Heart left ventricle (tissue), 16 donors: ENCODE measurements at regions not wholly inside any gene's neighbourhood (a gene's known extent, or its start where the extent isn't known, plus 50 kb on each side); places are given as distances from the start of the nearest gene placed in this dataset.
"Not testable (repeated sequence)": the region's sequence is repeated elsewhere in the genome, so short reads cannot be mapped to it uniquely, and the experiment has no call there.

Experiments used
- ATAC-seq, 4 donors: fragments of 200-7000 bp; cut with Tn5 transposase; one replicate each; pipeline ENCODE4 v1.9.1; 2020 to 2022; ENCODE audit warnings: moderate library complexity in 4 of 4, mild to moderate bottlenecking in 3 of 4, moderate number of reproducible peaks in 1 of 4
- DNase-seq, 5 donors: peaks; one replicate each; pipeline ENCODE4 v3.0.0-alpha.2; 2020
- H3K27ac ChIP-seq, 12 donors: fragments of 200-600 bp; sonication (generic) in 4 of 12; one replicate each; pipeline versions ENCODE4 v1.5.0 to v1.8.0; 2016 to 2022; ENCODE audit warnings: mild to moderate bottlenecking in 2 of 12
- H3K27me3 ChIP-seq, 9 donors: fragments of 200-600 bp; sonication (generic) in 2 of 9; one replicate each; pipeline versions ENCODE4 v1.5.1 to v1.8.0; 2016 to 2022; ENCODE audit warnings: mild to moderate bottlenecking in 3 of 9
- H3K36me3 ChIP-seq, 9 donors: fragments of 200-600 bp; sonication (generic) in 2 of 9; one replicate each; pipeline versions ENCODE4 v1.5.0 to v1.8.0; 2018 to 2022; ENCODE audit warnings: mild to moderate bottlenecking in 2 of 9
- H3K4me1 ChIP-seq, 12 donors: fragments of 200-600 bp; sonication (generic) in 4 of 12; one replicate each; pipeline versions ENCODE4 v1.5.0 to v1.8.0; 2016 to 2022; ENCODE audit warnings: mild to moderate bottlenecking in 3 of 12
- H3K4me3 ChIP-seq, 12 donors: fragments of 200-600 bp; sonication (generic) in 4 of 12; one replicate each; pipeline versions ENCODE4 v1.5.0 to v1.8.0; 2017 to 2022; ENCODE audit warnings: mild to moderate bottlenecking in 9 of 12, moderate library complexity in 4 of 12
- H3K9me3 ChIP-seq, 12 donors: fragments of 200-600 bp; sonication (generic) in 4 of 12; one replicate each; pipeline versions ENCODE4 v1.5.0 to v1.8.0; 2016 to 2022; ENCODE audit warnings: mild to moderate bottlenecking in 1 of 12
- POLR2A ChIP-seq, 2 donors: fragments of 450-650 bp; IDR thresholded peaks; one replicate each; pipeline ENCODE4 v1.6.1; 2017; ENCODE audit warnings: antibody characterized with exemption in 2 of 2, mild to moderate bottlenecking in 2 of 2, moderate library complexity in 2 of 2
- WGBS, 4 donors: extraction: QIAGEN DNeasy Blood & Tissue Kit in 2 of 4; methylation state at CpG; one replicate each; pipeline versions ENCODE4 v1.1.5 to v1.1.7; 2013 to 2018; 5-methylcytosine and 5-hydroxymethylcytosine counted together
- intact Hi-C, 10 donors: fragments of 100-400 bp; cut with DNase I; formaldehyde crosslinking; loops; one replicate each; pipeline versions ENCODE4 v1.11.1 to v1.14.2; 2022
- TF ChIP-seq, protein P1 (sequence below), 12 donors: fragments of 200-600 bp; sonication (generic) in 4 of 12; IDR thresholded peaks; one replicate each; pipeline versions ENCODE4 v1.5.0 to v1.8.0; 2018 to 2022; ENCODE audit warnings: antibody characterized with exemption in 12 of 12, mild to moderate bottlenecking in 5 of 12
- donor health status: ischemic (EF 13 %, LVEDD 7.1; RV severe dilation, severe dysfunction).
- donor health status: healthy with polysubstance abuse.
- donor health status: DM: no; HTN: yes; CAD: no.
- donor health status: DM: no; HTN: no; CAD: no.
- donor health status: ischemic (EF 25% LVEDD 6.9; RV normal size, moderate dysfunction).
- donor health status: ischemic (EF 25% LVEDD 5.7; RV mildly dilated, moderate dysfunction).
- donor health status: healthy.
- donor health status: DM: yes; HTN: yes; CAD: no.
- donor health status: ischemic (EF 35%, LVEDD 5.7; RV mildly dilated, moderate dysfunction).
- donor health status: nonischemic (EF 11% LVEDD 7.7; RV severe dilation, severe dysfunction).
- donor health status: DM: yes; HTN: yes; CAD: no.
- donor health status: PGD.
- donor health status: ischemic (EF 29% LVEDD 5.4; RV normal size, mild dysfunction).
- donor health status: nonischemic (EF 23%, LVEDD 6.1; RV moderate dilation, normal function).

DNA sequence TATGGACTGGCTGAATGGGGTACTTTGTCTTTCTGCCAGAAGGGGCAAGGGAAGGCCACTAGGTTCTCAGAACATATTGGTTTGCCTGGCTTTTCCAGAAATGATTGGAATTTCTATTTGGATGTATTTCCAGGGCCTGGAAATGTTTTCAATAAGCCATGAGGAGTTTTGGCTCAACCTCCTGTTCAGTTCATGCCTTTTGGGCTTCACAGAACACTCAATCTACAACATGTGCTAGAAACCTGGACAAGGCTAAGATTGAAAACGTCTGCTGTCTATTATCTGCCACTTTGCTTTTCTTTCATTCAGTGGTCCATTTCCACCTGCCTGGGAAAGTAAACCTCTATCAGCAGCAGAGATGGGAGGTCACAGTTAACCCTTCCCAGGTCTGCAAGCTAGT lies 793.4 kb downstream of the TENT5A start:
- WGBS, 4 donors: 7 to 23% (median 11%) methylated on average over 1 of the region's 1 CpG
- H3K27me3 ChIP-seq: no peaks in the 10 kb centered on the region
- intact Hi-C loops: no loop called here
- peaks cover 0 to 10% (median 0%) of the 10 kb centered on the region in 12 donors for H3K4me1 ChIP-seq
- TF ChIP-seq, protein P1, sequence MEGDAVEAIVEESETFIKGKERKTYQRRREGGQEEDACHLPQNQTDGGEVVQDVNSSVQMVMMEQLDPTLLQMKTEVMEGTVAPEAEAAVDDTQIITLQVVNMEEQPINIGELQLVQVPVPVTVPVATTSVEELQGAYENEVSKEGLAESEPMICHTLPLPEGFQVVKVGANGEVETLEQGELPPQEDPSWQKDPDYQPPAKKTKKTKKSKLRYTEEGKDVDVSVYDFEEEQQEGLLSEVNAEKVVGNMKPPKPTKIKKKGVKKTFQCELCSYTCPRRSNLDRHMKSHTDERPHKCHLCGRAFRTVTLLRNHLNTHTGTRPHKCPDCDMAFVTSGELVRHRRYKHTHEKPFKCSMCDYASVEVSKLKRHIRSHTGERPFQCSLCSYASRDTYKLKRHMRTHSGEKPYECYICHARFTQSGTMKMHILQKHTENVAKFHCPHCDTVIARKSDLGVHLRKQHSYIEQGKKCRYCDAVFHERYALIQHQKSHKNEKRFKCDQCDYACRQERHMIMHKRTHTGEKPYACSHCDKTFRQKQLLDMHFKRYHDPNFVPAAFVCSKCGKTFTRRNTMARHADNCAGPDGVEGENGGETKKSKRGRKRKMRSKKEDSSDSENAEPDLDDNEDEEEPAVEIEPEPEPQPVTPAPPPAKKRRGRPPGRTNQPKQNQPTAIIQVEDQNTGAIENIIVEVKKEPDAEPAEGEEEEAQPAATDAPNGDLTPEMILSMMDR (IDR thresholded peaks at IDR 0.05): no peak
- TF ChIP-seq POLR2A (IDR thresholded peaks at IDR 0.05): no peak
- no peak overlapping the region for H3K4me3 ChIP-seq
- no peaks in the 10 kb centered on the region for H3K36me3 ChIP-seq
- ATAC-seq (peak in 1 of 4 donors; percentile 31), DNase-seq (no peak)
- peaks cover 0 to 3% (median 0%) of the 10 kb centered on the region in 12 donors for H3K9me3 ChIP-seq
- no peak overlapping the region for H3K27ac ChIP-seq

GRCh38 chr6:80956898-80957297 lies 795.6 kb downstream of the TENT5A start:
- peak overlapping the region in 6 of 12 donors; percentile 0 to 57 (median 32) for H3K27ac ChIP-seq
- peaks cover 0 to 10% (median 0%) of the 10 kb centered on the region in 12 donors for H3K4me1 ChIP-seq
- H3K36me3 ChIP-seq: no peaks in the 10 kb centered on the region
- TF ChIP-seq POLR2A (IDR thresholded peaks at IDR 0.05): no peak
- TF ChIP-seq, protein P1 (IDR thresholded peaks at IDR 0.05): no peak
- H3K4me3 ChIP-seq: no peak overlapping the region
- peaks cover 0 to 3% (median 0%) of the 10 kb centered on the region in 12 donors for H3K9me3 ChIP-seq
- DNase-seq (no peak), ATAC-seq (peak; percentile 77 to 96 (median 90))
- no peaks in the 10 kb centered on the region for H3K27me3 ChIP-seq
- 17 to 33% (median 22%) methylated on average over 1 of the region's 1 CpG for WGBS, 4 donors
- intact Hi-C loops: no loop called here

DNA sequence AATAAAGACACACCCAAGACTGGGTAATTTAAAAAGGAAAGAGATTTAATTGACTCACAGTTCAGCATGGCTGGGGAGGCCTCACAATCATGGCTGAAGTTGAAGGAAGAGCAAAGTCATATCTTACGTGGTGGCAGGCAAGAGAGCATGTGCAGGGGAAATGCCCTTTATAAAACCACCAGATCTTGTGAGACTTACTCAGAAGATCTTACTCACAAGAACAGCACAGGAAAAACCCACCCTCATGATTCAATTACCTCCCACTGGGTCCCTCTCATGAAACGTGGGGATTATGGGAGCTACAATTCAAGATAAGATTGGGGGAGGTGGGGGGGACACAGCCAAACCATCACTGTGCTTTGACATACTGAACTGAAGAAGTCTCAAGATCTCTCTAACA lies 800.0 kb downstream of the TENT5A start:
- H3K9me3 ChIP-seq, H3K27me3 ChIP-seq, H3K4me3 ChIP-seq, H3K27ac ChIP-seq, H3K36me3 ChIP-seq, H3K4me1 ChIP-seq, ATAC-seq, DNase-seq, intact Hi-C loops: not testable (repeated sequence)
- WGBS, 4 donors: 42 to 66% (median 56%) methylated on average over 2 of the region's 2 CpGs

DNA sequence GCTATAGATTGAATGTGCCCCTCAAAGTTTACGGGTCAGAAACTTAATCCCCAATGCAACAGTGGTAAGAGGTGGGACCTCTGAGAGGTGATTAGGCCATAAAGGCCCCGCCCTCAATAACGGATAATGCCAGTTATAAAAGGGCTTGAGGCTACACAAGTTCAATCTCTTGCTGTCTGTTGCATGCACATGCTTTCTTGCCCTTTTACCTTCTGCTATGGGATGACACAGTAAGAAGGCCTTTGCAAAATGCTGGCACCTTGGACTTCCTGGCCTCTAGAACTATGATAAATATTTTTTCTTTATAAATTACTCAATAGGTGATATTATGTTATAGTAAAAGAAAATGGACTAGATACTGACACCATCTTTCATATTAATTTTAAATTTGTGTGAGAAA lies 806.1 kb downstream of the TENT5A start:
- intact Hi-C loops: no loop called here
- Histone ChIP-seq H3K27ac (no peak overlapping the region), H3K9me3 (no peaks in the 10 kb centered on the region), H3K4me1 (peaks cover 0 to under 1% (median 0%) of the 10 kb centered on the region in 12 donors), H3K36me3 (no peaks in the 10 kb centered on the region), H3K4me3 (no peak overlapping the region), H3K27me3 (no peaks in the 10 kb centered on the region)
- TF ChIP-seq, protein P1 (IDR thresholded peaks at IDR 0.05): no peak
- no peak for TF ChIP-seq POLR2A (IDR thresholded peaks at IDR 0.05)
- DNase-seq: no peak
- 59 to 91% (median 79%) methylated on average over 3 of the region's 3 CpGs for WGBS, 4 donors
- ATAC-seq: no peak

DNA sequence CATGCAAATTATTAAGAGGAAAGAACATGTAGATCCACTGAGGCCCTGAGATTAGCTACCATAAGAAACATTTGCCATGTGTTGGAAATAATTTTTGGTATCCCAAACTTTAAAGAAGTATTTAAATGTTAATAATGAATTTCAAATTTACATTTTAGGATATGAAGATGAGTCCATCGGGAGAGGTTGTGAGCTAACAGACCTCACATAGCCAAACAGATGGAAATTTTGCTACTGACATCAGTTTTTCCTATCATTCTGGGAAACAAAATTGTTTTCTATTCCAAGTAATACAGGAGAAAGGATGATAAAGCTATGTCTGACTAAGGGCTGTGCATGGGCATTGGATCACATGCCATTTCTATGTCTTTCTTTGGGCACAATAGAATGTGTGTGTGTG lies 809.6 kb downstream of the TENT5A start:
- intact Hi-C loops: no loop called here
- ATAC-seq: no peak
- no peak overlapping the region for H3K4me3 ChIP-seq

More for the DNA sequence above, 809.6 kb downstream of the TENT5A start:
- TF ChIP-seq POLR2A (IDR thresholded peaks at IDR 0.05): no peak
- TF ChIP-seq, protein P1 (IDR thresholded peaks at IDR 0.05): no peak
- no peak overlapping the region for H3K27ac ChIP-seq
- no peaks in the 10 kb centered on the region for H3K36me3 ChIP-seq
- no peaks in the 10 kb centered on the region for H3K27me3 ChIP-seq
- H3K9me3 ChIP-seq: no peaks in the 10 kb centered on the region
- H3K4me1 ChIP-seq: peaks cover 0 to 12% (median 0%) of the 10 kb centered on the region in 12 donors
- no peak for DNase-seq
- WGBS, 4 donors: 63 to 83% (median 70%) methylated on average over 1 of the region's 1 CpG
